Lung (tissue), 11 donors: ENCODE measurements at regions not wholly inside any gene's neighbourhood (a gene's known extent, or its start where the extent isn't known, plus 50 kb on each side); places are given as distances from the start of the nearest gene placed in this dataset.

Experiments
- ATAC-seq: fragments of 200-7000 bp; cut with Tn5 transposase; one replicate; pipeline ENCODE4 v1.9.1; 2020; ENCODE audit warnings: moderate number of reproducible peaks; ENCODE audit not compliant: insufficient read depth, low FRiP score
- DNase-seq, 3 donors: peaks; one replicate each; pipeline ENCODE4 v3.0.0-alpha.2; 2013 to 2017
- H3K27ac ChIP-seq, 2 donors: one replicate each; pipeline ENCODE4 v1.5.1; 2013; ENCODE audit warnings: mild to moderate bottlenecking in 2 of 2, moderate library complexity in 2 of 2, control low read depth in 1 of 2, inconsistent platforms in 1 of 2, low read depth in 1 of 2, low read length in 1 of 2
- H3K27me3 ChIP-seq, 3 donors: one replicate each; pipeline ENCODE4 v1.5.1; 2013; ENCODE audit warnings: low read length in 2 of 3; ENCODE audit not compliant: control insufficient read depth in 3 of 3, insufficient read depth in 3 of 3
- H3K36me3 ChIP-seq, 4 donors: one replicate each; pipeline ENCODE4 v1.5.1; 2013; ENCODE audit warnings: low read length in 4 of 4, mild to moderate bottlenecking in 1 of 4, moderate library complexity in 1 of 4; ENCODE audit not compliant: control insufficient read depth in 4 of 4, insufficient read depth in 4 of 4
- H3K4me1 ChIP-seq, 5 donors: one replicate each; pipeline ENCODE4 v1.5.1; 2013; ENCODE audit warnings: low read length in 5 of 5, mild to moderate bottlenecking in 2 of 5, moderate library complexity in 1 of 5; ENCODE audit not compliant: control insufficient read depth in 5 of 5, insufficient read depth in 5 of 5
- H3K4me3 ChIP-seq: one replicate; pipeline ENCODE4 v1.5.1; 2013; ENCODE audit warnings: mild to moderate bottlenecking, control low read depth, moderate library complexity
- H3K9ac ChIP-seq, 2 donors: one replicate each; pipeline ENCODE4 v1.5.1; 2013; ENCODE audit warnings: low read length in 2 of 2, control low read depth in 1 of 2; ENCODE audit not compliant: insufficient read depth in 1 of 2
- H3K9me3 ChIP-seq, 4 donors: one replicate each; pipeline ENCODE4 v1.5.1; 2013; ENCODE audit warnings: low read length in 3 of 4, mild to moderate bottlenecking in 1 of 4, moderate library complexity in 1 of 4; ENCODE audit not compliant: control insufficient read depth in 4 of 4, insufficient read depth in 3 of 4
- CTCF ChIP-seq: IDR thresholded peaks from 2 replicates; pipeline ENCODE4 v1.5.1; 2012; ENCODE audit warnings: mild to moderate bottlenecking; ENCODE audit errors: control extremely low read depth, extremely low read depth
- WGBS, 2 donors: extraction: QIAGEN DNeasy Blood & Tissue Kit; methylation state at CpG; one replicate each; pipeline ENCODE4 v1.1.7; 2013; 5-methylcytosine and 5-hydroxymethylcytosine counted together
- donor health status: control.
- donor health status: control.
- donor health status: Bipolar disorder and iron deficiency.
- donor health status: healthy.
- donor health status: DM: yes; HTN: yes; CAD: no.

- WGBS, 2 donors, result 73 to 74% methylated on average over 9 of the region's 9 CpGs
- no peaks in the 10 kb centered on the region for H3K9me3 ChIP-seq
- H3K4me3 ChIP-seq, result no peak overlapping the region
- peaks cover 0 to 6% (median 0%) of the 10 kb centered on the region in 5 donors for H3K4me1 ChIP-seq
- H3K9ac ChIP-seq, result no peak overlapping the region
- H3K27me3 ChIP-seq, result no peaks in the 10 kb centered on the region
- ATAC-seq (no peak), DNase-seq (peak in 2 of 3 donors; percentile 64 to 81)
- H3K27ac ChIP-seq, result no peak overlapping the region
- no peak for TF ChIP-seq CTCF
- H3K36me3 ChIP-seq, result no peaks in the 10 kb centered on the region
These were observed 637.2 kb downstream of the NTRK3 start for GRCh38 chr15:87619161-87619960.

GRCh38 chr15:87618203-87618725 lies 638.3 kb downstream of the NTRK3 start:
- 79 to 89% methylated on average over 4 of the region's 4 CpGs for WGBS, 2 donors
- TF ChIP-seq CTCF, result no peak
- Histone ChIP-seq H3K27me3 (no peaks in the 10 kb centered on the region), H3K4me1 (peaks cover 0 to 6% (median 0%) of the 10 kb centered on the region in 5 donors), H3K36me3 (no peaks in the 10 kb centered on the region), H3K4me3 (no peak overlapping the region), H3K9me3 (no peaks in the 10 kb centered on the region), H3K9ac (no peak overlapping the region), H3K27ac (no peak overlapping the region)
- DNase-seq, result no peak
- no peak for ATAC-seq

GRCh38 chr15:87614704-87615103 lies 641.8 kb downstream of the NTRK3 start:
- ATAC-seq (no peak), DNase-seq (no peak)
- Histone ChIP-seq H3K4me1 (peaks cover 0 to 12% (median 0%) of the 10 kb centered on the region in 5 donors), H3K4me3 (no peak overlapping the region), H3K9me3 (no peaks in the 10 kb centered on the region), H3K9ac (no peak overlapping the region), H3K36me3 (no peaks in the 10 kb centered on the region), H3K27me3 (no peaks in the 10 kb centered on the region), H3K27ac (no peak overlapping the region)
- WGBS, 2 donors, result 81 to 88% methylated on average over 9 of the region's 9 CpGs
- no peak for TF ChIP-seq CTCF
